ENCODE measurements at regions not wholly inside any gene's neighbourhood (a gene's known extent, or its start where the extent isn't known, plus 50 kb on each side); places are given as distances from the start of the nearest gene placed in this dataset.

DNA sequence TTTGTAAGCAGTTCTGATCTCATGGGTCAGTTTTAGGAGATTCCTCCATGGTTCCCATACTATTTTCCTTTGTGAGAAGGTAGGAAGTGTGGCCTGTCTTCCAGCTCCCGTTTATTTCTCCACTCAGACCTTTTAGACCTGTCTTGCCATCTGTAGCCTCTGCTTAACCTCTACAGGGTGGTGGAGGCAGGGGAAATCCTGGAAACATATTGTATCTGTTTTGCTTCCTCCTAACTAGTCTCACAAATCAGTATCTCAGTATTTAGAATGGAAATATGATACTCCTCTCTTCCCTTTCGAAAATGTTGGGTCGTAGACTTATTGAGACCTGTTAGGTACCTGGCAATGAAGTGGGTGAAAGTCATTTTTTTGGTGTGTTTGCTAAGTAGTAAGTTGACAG lies 399.4 kb upstream of the RGS6 start:
- no peak for DNase-seq (ENCODE audit: low read depth)
- TF ChIP-seq, protein P1, sequence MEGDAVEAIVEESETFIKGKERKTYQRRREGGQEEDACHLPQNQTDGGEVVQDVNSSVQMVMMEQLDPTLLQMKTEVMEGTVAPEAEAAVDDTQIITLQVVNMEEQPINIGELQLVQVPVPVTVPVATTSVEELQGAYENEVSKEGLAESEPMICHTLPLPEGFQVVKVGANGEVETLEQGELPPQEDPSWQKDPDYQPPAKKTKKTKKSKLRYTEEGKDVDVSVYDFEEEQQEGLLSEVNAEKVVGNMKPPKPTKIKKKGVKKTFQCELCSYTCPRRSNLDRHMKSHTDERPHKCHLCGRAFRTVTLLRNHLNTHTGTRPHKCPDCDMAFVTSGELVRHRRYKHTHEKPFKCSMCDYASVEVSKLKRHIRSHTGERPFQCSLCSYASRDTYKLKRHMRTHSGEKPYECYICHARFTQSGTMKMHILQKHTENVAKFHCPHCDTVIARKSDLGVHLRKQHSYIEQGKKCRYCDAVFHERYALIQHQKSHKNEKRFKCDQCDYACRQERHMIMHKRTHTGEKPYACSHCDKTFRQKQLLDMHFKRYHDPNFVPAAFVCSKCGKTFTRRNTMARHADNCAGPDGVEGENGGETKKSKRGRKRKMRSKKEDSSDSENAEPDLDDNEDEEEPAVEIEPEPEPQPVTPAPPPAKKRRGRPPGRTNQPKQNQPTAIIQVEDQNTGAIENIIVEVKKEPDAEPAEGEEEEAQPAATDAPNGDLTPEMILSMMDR (conservative IDR thresholded peaks at IDR 0.05; ENCODE audit: low read length), result no peak
- no peak overlapping the region for H3K4me3 ChIP-seq (ENCODE audit: low read length)

DNA sequence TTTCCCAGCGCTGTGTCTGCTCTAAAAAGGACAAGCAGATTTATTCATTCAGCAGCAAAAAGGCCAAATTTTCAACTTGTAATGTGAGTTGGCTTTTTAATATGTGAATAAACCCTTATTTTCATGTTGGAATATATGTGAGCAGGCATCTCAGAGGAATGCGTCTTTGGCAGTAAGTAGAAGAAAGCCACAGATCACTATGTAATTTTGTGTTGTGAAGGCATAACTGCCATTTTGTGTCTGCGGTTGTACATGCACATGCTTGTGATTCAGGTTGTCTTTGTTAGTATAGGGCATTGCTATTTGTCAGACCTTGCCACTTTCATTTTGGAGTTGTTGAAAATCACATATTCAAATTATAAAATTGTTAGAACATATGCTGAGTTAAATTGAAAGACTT lies 398.8 kb upstream of the RGS6 start:
- TF ChIP-seq, protein P1 (conservative IDR thresholded peaks at IDR 0.05; ENCODE audit: low read length), result no peak
- DNase-seq (ENCODE audit: low read depth), result peak; percentile 46
- H3K4me3 ChIP-seq (ENCODE audit: low read length), result no peak overlapping the region

DNA sequence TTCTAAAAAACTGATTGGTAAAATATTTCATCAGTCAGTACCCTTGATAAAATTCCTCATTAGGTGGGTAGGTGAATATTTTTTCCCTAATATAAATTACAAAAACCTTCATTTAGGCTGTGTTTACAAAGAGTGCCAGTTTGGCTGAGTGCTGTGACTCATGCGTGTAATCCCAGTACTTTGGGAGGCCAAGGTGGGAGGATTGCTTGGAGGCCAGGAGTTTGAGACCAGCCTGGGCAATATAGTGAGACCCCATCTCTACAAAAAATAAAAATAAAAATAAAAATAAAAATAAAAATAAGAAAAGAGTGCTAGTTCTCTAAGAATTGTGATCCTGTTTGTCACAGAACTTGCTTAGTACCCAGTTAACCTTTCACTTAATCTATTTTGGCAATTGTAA lies 398.4 kb upstream of the RGS6 start:
- TF ChIP-seq, protein P1 (conservative IDR thresholded peaks at IDR 0.05; ENCODE audit: low read length), result no peak
- no peak for DNase-seq (ENCODE audit: low read depth)
- no peak overlapping the region for H3K4me3 ChIP-seq (ENCODE audit: low read length)

DNA sequence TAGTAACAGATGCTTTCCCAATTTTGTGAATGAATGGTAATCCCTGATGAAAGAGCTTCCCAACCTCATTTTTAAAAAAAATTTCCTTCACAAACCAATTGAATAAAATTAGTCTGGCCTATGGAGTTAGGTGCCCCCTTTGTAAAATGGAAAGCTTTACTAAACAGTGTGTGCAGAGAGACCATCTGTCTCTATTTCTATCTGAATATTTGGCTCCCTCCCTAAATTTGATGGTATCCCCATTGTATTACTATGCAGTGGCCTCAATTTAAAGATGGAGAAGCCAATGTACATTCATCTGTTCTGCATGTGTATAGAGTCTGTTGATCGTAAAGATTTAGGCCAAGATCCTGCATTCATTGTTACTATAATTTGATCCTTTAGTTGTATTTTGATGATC lies 397.7 kb upstream of the RGS6 start:
- no peak for DNase-seq (ENCODE audit: low read depth)
- H3K4me3 ChIP-seq (ENCODE audit: low read length), result no peak overlapping the region
- TF ChIP-seq, protein P1 (conservative IDR thresholded peaks at IDR 0.05; ENCODE audit: low read length), result no peak

DNA sequence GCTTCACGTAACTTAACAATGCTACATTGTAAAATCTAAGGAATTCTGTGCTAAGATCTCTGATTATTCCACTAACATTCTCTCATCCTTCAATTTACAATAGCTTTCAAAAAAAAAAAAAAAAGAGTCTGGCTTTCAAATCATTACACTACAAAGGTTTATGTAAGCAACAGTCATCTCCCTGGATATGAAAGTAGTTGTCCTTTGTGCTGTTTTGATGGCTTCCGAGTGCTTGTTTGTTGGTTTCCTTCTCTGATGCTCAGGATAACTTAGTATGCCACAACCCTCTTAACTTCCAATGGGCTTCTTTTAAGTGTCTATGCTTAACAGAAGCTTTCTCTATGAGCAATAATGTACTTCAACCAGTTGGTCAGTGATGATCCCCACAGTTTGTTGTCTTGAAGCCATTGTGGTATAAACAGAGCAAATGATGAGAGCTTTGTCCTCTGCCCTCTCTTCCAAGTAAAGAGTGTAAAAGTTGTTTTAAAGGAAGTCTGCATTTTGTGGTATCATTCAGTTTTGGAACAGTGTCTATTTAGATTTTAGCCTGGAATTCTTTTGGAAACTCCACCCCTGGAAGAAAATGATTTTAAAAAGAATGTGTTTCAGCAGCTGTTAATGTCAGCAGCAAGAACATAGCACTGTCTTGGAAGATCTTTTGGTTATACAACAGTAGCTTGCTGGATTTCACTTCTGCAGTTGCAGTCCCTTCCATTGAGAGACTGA lies 396.1 kb upstream of the RGS6 start:
- no peak for DNase-seq (ENCODE audit: low read depth)
- no peak overlapping the region for H3K4me3 ChIP-seq (ENCODE audit: low read length)
- TF ChIP-seq, protein P1 (conservative IDR thresholded peaks at IDR 0.05; ENCODE audit: low read length), result no peak

DNA sequence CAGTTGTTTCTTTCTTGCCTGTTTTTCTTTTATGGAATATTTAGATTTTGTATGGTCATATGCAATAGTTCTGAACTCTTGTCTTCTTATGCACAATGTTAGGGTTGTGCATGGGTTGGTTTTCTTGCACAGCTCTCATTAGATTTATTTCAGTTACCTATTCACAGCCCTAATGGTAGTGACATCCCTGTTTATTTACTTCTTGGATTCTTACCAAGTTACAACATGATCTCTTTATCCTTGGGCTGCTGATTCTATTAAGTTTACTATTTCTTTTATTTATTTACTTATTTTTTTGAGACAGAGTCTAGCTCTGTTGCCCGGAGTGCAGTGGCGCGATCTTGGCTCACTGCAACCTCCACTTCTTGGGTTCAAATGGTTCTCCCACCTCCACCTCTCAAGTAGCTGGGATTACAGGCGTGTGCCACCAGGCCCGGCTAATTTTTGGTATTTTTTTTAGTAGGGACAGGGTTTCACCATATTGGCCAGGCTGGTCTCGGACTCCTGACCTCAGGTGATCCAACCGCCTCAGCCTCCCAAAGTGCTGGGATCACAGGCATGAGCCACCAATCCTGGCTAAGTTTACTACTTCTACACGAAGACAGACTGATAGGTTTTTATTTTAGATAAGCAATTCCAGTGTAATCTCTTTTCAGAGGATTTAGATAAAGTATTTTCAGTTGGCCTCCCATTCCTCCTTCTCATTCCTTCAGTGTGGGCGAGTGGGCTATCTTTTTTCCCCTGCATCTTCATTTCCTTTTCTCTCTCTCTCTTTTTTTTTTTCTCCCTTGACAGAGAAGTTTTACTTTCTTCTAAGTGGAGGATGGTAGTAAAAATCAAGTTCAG lies 395.1 kb upstream of the RGS6 start:
- TF ChIP-seq, protein P1 (conservative IDR thresholded peaks at IDR 0.05; ENCODE audit: low read length), result no peak
- DNase-seq (ENCODE audit: low read depth), result no peak

DNA sequence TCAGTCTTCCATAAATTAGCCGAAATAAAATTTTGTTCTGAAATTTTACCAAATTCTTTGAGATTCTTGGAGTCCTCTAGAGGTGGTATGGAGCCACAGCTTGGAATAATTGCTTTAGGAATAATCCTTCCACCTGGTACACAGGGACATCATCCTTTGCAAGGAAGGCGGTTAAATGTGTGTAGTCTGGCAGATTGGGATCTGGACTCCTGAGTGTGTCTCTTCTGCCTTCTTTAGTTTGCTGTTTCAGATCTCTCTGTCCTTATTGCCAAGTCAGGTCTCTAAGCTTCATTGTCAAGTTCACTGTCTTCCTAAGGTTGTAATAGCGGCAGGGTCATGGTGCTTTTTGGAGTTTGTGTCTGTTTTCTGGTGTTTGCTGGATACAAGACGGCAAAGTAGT lies 393.9 kb upstream of the RGS6 start:
- TF ChIP-seq, protein P1 (conservative IDR thresholded peaks at IDR 0.05; ENCODE audit: low read length), result 0 out of 2 replicates have a peak, but pooled peaks have one; percentile 3
- no peak for DNase-seq (ENCODE audit: low read depth)
- no peak overlapping the region for H3K4me3 ChIP-seq (ENCODE audit: low read length)

More for the DNA sequence above, 395.1 kb upstream of the RGS6 start:
- H3K4me3 ChIP-seq (ENCODE audit: low read length), result no peak overlapping the region
